ENCODE measurements at regions not wholly inside any gene's neighbourhood (a gene's known extent, or its start where the extent isn't known, plus 50 kb on each side); places are given as distances from the start of the nearest gene placed in this dataset.
"Not testable (repeated sequence)": the region's sequence is repeated elsewhere in the genome, so short reads cannot be mapped to it uniquely, and the experiment has no call there.

DNA sequence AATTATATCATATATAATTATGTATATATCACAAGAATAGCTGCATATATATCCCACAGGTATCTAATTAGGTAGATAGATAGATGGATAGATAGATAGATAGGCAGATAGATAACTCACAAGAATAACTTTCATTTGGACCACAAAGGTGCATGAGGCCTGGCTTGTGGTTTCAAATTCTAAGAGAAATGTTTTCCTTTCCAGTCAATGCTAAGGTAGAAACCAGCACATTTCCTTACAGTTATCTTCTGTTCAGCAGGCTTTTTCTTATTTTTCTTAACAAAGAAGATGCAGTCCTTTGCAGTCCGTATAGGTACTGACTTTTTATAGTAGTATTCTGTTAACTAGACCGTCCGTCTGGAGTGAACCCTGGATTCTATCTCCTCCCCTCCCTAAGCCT lies 152.9 kb upstream of the ANKFN1 start:
- intact Hi-C loops (cut with micrococcal nuclease): no loop called here

DNA sequence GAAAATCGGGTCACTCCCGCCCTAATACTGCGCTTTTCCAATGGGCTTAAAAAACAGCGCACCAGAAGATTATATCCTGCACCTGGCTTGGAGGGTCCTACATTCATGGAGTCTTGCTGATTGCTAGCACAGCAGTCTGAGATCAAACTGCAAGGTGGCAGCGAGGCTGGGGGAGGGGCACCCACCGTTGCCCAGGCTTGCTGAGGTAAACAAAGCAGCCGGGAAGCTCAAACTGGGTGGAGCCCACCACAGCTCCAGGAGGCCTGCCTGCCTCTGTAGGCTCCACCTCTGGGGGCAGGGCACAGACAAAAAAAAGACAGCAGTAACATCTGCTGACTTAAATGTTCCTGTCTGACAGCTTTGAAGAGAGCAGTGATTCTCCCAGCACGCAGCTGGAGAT lies 150.6 kb upstream of the ANKFN1 start:
- intact Hi-C loops (cut with micrococcal nuclease): not testable (repeated sequence)

DNA sequence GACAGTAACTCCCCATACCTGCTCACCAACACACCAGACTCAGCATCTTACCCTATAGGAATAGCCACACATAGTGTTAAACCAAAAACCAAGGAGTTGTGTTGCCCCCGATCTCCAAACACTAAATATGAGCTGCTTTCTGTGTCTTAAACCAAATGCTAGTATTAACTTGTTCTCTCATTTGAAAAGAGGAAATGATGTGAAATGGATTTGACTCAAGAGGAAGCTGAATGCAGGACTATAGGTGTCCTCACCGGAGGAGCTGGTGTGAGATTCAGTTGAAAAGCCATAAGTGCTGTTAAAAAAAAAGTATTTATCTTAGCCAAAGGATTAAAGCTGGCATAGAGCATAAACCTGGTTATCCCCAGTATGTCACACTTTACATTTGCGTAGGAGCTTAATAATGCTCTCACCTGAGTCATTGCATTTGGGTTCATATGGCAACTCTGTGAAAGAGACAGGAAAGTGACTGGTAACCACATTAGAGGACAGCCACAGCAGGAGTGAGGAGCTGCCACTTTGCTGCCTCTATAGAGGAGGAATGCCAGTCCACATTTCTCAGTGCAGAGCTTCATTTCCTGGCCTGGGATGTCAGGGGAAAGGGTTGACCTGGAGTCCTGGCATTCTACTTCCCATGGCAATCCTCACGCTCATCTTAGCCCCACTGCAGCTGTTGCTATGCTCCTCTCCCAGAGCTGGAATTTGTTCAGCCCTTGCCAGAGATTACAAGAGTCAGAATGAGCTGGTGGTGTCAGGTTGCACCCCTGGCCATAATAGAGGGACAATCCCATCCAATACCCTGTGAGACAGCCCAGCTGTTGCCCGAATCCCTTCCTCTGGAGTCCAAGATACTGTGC lies 143.3 kb upstream of the ANKFN1 start:
- intact Hi-C loops (cut with micrococcal nuclease): no loop called here

DNA sequence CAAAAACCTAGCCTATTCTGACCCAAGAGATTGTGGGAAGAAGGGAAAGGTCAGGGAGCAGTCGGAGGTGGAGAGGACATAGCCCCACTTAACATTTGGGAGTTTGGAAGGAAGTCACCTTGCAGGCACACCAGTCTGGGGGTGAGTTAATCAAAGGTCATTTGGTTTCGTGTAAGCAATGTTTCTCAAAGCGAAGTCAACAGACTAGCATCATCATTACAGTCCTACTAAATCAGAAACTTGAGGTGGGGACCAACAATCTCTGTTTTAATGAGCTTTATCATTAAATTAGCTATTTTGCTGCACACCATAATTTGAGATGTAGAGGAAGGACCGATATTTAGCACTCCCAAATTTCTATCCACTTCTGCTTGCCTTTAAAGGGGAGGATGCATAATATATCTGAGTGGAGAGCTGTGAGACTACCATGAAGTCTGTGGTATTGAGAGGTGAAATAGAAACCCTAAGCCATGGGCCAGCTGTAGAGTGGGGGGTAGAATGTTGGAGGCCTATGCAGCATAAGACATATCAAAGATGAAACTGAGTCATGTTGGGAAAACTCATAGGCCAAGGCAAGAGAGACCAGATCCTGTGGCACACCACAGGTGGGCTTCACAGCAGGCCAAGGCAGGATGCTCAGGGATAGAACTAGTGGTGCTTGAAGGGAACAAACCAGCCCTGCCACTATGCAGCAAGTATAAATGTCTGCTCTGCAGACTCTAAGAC lies 141.7 kb upstream of the ANKFN1 start:
- intact Hi-C loops (cut with micrococcal nuclease): no loop called here

DNA sequence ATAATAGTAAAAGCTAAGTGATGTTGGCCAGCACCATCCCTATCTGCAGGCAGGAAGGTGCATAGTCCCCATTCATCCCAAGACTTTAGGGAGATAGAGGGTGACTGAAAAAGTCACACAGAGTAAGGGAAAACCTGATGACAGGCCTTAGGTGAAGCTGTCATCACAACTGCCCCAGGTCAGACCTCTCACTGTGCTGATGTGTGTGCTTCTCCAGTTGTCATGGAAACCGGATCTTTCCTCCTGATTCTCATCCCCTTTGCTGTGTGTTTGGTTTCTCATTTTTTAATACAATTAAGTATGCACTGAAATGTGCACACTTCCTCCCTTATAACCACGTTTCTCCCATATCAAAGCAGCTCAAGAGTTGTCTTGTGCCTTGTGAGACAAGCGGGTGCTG lies 135.1 kb upstream of the ANKFN1 start:
- intact Hi-C loops (cut with micrococcal nuclease): no loop called here

DNA sequence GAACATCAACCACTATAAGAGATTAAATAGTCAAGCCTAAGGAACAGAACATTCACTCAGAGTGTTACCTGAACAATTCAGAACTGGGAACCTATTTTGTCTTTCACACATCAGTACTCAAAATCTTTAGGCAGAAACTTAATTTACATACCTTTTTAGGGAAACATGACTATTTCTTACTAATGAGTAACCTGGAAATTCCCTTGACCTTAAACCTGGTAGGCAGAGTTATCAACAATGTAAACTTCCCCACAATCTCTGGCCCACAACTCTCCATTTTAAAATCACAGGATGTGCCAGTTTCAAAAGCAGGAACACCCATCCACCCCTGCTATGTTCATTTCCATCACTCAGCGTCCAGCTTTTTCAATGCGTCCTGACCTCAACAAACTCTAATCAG lies 132.9 kb upstream of the ANKFN1 start:
- intact Hi-C loops (cut with micrococcal nuclease): no loop called here

DNA sequence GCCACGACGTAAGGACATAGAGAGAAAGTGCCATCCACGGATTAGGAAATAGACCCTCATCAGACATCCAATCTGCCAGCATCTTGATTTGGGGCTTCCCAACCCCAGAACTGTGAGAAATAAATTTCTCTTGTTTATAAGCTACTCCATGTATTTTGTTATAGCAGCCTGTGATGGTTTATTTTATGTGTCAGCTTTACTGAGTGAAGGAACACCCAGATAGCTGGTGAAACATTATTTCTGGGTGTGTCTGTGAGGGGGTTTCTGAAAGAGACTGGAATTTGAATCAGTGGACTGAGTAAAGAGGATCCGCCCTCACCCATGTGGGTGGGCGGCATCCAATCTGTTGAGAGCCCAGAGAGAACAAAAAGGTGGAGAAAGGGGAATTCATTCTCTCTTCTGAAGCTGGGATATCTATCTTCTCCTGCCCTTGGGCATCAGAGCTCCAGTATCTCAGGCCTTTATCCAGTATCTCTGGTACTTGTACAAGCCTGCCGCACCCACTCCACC lies 131.5 kb upstream of the ANKFN1 start:
- intact Hi-C loops (cut with micrococcal nuclease): no loop called here

DNA sequence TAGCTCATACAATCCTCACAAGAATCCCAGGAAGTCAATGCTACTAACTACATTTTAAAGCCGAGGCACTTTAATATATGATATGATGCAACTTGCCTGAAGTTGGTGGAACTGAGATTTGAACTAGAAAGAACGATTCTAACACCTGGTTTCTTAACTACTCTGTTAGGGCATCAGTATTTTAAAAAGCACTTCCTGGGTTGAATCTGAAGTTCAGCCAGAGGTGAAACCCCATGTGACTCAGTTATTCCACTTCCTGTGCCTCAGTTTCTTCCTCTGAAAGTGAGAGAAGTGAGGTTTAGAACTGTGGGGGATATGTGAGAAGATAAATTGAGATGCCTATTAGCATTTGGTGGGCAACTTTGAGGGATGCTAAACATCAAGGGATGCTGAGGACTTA lies 129.4 kb upstream of the ANKFN1 start:
- intact Hi-C loops (cut with micrococcal nuclease): no loop called here

DNA sequence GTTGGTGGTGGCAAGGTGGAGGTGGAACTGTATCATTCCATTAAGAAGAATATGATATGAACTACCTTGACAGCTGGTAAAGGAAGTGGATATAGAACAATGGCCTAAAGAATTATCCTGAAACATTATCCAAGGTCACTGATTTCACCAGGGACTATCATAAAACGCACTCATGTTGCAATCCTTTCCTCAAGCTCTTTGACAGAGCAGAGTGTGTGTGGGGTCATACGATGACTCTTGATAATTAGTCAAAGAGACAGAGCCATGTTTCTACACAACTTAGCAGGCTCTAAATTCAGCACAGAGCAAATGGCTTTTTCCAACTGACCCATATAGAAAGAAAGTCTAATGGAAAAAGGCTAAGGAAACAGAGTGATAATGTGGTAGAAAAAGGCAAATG lies 126.4 kb upstream of the ANKFN1 start:
- intact Hi-C loops (cut with micrococcal nuclease): no loop called here

DNA sequence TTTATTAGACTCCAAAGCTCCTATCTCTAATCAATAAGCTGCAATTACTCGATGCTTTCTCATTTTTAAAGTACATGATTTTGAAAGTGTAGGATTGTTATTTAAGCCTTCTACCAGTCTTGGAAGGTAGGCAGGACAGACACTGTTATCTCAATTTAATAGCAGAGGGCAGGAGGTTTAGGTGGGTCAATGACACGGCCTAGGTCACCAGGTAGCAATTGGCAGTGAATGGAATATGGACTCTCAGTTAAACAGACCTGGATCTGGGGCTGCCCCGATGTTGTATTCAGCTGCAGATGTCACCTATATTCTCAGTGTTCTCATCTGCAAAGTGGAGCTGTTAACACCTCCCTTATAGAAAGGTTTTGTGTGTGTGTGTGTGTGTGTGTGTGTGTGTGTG lies 124.4 kb upstream of the ANKFN1 start:
- intact Hi-C loops (cut with micrococcal nuclease): no loop called here

DNA sequence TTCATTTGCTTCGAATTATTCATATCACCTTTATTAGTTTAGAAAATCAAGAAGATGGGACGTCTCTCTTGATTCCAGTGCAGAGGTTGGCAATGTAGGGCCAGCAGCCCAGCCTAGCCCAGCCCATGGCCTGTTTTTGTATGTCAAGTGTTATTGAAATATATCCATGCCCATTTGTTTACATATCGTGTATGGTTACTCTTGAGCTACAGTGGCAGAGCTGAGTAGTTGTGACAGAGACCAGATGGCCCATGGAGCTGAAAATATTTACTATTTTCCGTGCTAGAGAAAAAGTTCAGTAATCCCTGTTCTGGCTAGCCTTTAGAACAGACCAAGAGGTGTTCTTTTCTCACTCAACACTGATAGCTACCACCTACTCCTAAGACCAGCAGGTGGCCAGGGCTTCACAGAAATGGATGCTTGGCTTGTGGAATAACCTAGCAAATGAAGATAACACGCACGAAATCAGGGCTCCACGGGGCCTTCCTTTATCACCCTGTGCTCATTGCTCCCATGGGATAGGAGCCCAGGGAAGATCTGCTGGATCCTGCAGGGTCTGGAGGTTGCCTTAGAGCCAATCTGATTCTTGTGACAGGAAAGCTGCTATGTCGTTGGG lies 123.2 kb upstream of the ANKFN1 start:
- intact Hi-C loops (cut with micrococcal nuclease): no loop called here

DNA sequence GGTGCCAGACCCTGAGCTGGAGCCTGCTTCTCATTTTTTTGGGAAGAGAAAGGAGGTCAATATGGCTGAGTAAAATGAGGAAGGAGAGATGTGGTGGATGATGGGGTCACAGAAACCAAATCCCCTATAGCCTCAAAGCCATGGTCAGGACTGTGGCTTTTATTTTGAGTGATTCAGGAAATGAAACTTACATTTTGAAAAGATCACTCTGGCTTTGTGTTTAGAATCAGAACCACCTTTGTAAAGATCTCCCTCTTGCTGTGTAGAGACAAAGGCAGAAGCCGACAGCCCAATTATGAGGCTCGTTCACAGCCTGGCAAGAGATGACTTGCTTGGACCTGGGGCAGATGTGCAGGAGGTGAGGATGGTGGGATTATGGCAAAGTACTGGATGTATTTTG lies 121.6 kb upstream of the ANKFN1 start:
- intact Hi-C loops (cut with micrococcal nuclease): no loop called here

DNA sequence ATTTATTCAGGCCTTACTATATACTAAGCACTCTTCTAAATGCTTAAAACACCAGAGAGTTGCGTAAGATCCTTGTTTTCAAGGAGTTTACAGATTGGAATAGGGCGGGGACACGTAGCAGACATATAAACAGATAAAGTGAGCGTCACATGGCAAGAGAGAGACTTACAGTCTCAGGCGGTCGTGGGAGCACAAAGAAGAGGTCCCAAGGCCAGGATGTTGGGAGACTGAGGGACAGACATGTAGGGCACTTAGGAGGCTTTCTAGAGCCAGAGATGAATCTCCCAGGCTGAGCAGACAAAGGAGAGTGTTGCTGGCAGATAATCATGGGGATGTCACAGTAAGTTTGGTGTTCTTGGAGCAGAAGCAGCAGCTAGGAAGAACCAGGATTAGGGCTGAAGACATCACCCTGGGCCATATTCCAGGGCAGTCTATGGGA lies 119.1 kb upstream of the ANKFN1 start:
- intact Hi-C loops (cut with micrococcal nuclease): no loop called here

DNA sequence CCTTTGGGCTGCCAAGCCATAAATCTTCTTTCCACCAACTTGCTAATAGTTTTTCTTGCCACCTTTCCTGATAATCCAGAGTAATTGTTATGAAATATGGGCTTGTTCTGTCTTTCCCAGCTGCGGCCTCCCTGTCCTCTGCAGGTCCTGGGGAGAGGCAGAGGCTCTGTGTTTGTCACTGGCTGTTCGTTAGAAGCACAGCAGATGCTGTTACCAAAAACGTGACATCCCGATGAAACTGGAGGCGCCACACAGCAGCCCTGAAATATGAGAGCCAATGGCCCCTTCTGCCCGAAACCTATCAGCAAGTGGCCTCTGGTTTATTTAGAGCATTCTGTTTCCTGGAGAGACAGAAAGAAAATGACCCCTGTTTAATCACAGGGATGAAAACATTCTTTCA lies 115.1 kb upstream of the ANKFN1 start:
- intact Hi-C loops (cut with micrococcal nuclease): no loop called here

DNA sequence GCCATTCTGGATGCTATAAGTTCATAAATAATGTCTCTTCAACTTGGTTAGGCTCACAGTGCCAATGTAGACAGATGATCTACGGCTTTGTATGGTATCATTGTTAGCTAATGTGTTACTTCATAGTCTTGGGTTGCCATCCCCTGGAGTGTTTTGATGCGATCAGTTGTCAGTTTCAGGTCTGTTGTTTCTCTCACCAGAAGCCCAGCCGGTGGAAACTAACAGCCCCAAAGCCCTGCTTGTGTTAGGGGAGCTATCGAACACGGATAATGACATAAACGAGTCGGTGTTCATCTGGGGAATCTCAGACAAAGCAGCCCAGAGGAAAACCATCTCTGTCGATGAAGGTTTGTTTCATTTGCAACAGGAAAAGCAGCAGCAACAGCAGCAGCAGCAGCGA lies 107.4 kb upstream of the ANKFN1 start:
- intact Hi-C loops (cut with micrococcal nuclease): no loop called here

DNA sequence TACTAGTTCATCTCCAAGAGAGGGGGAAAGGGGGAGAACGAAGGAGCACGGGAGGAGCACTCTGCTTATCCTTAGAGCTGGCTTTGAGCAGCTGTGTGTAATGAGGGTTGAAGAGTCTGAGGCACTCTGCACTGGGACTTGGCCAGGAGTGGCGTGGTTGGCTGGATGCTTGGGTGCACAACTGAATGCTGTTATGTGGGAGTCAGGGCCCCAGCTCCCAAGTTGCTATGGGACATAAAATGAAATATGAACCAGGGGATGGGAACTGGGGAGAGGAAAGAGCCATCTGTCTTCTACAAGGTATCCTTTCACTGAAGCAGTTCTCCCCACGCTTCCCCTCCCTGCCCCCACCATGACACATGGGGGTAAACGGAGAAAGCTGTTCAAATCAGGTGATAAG lies 105.9 kb upstream of the ANKFN1 start:
- intact Hi-C loops (cut with micrococcal nuclease): no loop called here

DNA sequence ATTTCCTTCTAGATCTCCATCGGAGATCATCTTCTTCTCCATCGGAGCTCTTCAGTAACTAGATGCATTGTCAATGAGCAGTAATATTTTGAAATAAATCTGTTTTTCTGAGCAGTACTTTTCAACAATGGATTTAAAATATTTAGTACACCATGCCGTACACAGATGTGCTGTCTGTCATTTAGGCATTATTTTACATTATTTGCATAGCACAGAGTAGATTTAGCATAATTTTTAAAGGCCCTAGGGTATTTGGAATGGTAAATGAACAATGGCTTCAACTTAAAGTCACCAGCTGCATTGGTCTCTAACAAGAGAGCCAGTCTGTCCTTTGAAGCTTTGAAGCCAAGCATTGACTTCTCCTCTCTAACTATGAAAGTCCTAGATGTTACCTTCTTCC lies 95.4 kb upstream of the ANKFN1 start:
- intact Hi-C loops (cut with micrococcal nuclease): no loop called here

DNA sequence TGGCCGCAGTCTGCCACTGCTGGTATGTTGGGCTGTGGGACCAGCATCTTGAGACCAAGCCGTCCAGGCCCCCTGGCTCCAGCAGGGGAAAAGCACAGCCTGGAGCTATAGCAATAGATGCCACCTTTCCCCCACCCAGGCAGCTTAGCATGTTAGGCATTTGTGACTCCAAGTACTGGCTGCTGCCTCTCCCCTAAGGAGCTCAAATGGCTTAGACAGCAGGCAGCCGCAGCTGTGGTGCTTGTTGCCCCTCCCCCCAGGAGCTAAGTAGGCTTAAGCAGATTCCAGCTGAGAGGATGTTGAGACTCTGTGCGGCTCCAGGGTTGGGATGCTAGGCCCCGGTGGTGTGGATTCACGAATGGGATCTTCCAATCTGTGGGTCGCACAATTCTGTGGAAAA lies 88.8 kb upstream of the ANKFN1 start:
- intact Hi-C loops (cut with micrococcal nuclease): no loop called here

DNA sequence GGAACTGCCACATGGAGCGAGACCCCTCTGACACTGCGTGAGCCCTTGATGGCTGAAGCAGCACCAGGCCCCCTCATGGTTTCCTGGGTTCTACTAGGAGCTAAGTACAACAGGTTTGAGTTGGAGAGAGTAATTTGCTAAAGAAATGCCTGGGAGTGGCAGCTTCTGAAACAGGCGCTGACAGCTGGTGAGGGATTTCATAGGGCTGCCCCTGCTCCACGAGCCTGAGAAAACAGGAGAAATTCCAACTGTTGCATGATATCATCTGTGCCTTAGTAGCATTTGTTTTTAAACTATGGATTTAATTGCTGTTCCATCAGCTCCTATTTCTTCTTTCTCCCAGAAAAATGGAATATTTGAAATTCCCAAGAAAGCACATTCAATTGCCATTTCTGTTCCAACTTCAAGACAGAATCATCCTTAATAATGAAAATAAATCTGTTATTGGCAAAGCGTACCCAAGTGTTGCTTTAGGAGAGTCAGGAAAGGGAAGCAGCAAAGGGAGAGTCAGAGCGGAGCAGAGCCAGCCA lies 78.8 kb upstream of the ANKFN1 start:
- intact Hi-C loops (cut with micrococcal nuclease): no loop called here

DNA sequence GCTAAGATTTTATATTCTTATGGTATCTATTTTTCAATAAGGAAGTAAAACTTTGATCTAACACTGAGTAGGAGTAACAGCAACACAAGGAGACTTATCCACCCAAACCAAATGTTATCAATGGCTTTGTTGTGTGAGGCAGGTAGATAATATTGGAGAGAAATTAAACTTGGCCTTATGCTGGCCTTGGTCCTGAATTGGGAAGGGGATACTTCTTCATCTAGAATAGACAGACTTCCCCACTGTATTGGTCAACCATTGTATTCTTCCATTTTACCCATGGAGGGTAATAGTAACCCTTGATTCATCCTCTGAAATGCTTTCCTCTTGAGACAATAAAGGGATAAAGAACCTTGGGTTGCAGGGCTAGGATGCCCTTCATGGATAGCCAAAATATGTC lies 76.3 kb upstream of the ANKFN1 start:
- intact Hi-C loops (cut with micrococcal nuclease): no loop called here

DNA sequence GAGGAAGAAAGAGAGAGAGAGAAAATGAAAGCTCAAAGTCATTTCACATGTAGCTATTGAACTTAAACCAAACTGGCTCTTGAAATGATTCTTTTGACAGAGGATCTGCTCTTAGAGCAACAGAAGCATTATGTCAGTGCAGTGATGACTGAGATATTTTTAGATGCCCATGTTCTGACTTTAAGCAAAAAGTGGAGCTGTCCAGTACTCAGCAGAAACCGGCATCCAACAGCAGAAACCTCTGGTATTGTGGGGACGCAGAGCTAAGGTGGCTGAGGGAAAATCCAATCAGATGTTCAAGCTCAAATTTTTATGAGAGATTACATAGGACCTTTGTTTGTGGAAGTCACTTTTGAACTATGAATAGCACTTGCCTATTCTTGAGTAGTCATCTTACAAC lies 69.8 kb upstream of the ANKFN1 start:
- intact Hi-C loops (cut with micrococcal nuclease): no loop called here
